ENCODE measurements at regions not wholly inside any gene's neighbourhood (a gene's known extent, or its start where the extent isn't known, plus 50 kb on each side); places are given as distances from the start of the nearest gene placed in this dataset.

DNA sequence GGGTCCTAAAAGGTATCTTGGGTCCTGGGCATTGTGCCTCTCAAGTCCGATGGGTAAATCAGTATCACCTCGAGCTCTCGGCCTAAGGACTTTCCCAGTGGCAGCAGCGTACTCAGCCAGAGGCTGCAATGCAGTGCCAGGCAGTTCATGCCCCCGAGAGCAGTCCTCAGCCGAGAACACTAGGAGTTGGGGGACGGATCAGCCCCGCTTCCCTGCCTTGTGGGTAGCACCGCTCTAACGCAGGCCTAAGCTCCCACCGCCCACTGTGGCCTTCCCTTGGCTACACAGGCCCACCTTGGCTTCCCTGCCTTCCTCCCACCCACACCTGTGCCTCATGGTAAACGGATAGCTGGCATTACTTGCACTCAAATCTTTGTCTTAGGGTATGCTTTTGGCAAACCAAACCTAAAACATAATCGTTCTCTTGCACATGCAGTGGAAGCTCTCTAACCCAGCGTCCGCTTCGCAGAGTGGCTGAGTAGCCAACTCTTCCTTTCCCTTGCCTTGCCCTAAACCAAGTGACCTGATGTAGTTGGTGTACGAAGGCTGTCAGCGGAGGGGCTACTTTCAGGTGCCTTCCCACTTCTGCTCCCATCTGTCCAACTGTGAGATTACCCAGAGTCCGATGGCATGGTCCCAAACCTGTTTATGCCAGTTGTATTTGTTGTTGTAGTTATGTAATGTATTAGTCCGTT is 73.2 kb upstream of the CHST15 start:
- H3K4me3 ChIP-seq, result no peak overlapping the region
- TF ChIP-seq, protein P1, sequence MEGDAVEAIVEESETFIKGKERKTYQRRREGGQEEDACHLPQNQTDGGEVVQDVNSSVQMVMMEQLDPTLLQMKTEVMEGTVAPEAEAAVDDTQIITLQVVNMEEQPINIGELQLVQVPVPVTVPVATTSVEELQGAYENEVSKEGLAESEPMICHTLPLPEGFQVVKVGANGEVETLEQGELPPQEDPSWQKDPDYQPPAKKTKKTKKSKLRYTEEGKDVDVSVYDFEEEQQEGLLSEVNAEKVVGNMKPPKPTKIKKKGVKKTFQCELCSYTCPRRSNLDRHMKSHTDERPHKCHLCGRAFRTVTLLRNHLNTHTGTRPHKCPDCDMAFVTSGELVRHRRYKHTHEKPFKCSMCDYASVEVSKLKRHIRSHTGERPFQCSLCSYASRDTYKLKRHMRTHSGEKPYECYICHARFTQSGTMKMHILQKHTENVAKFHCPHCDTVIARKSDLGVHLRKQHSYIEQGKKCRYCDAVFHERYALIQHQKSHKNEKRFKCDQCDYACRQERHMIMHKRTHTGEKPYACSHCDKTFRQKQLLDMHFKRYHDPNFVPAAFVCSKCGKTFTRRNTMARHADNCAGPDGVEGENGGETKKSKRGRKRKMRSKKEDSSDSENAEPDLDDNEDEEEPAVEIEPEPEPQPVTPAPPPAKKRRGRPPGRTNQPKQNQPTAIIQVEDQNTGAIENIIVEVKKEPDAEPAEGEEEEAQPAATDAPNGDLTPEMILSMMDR (IDR thresholded peaks at IDR 0.05), result no peak
- no peak for DNase-seq
- H3K9me3 ChIP-seq, result no peaks in the 10 kb centered on the region
- H3K27me3 ChIP-seq, result no peaks in the 10 kb centered on the region
- no peak for FAIRE-seq
- no peaks in the 10 kb centered on the region for H3K36me3 ChIP-seq
- WGBS, 2 donors, result 79 to 83% methylated on average over 20 of the region's 20 CpGs
- ATAC-seq, result no peak
- H3K27ac ChIP-seq, result no peak overlapping the region
- intact Hi-C loops (cut with DNase I), result no loop called here
- no peaks in the 10 kb centered on the region for H3K4me1 ChIP-seq

DNA sequence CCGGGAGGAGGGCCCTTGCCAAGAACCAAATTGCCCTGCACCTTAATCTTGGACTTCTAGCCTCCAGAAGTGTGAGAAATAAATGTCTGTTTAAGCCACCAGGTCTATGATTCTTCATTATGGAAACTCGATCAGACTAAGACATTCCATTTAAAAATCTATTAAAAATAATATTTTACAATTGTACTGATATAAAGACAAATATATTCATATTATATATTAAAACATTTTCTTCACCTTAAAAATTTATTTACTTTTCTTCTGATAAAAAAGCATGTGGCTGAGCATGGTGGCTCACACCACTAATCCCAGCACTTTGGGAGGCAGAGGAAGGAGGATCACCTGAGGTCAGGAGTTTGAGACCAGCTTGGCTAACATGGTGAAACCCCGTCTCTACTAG is 72.4 kb upstream of the CHST15 start:
- 75 to 83% methylated on average over 3 of the region's 3 CpGs for whole genome bisulfite sequencing, 2 donors
- TF ChIP-seq, protein P1 (IDR thresholded peaks at IDR 0.05), result no peak
- no peak for FAIRE-seq

GRCh38 chr10:124165311-124165710 is 71.9 kb upstream of the CHST15 start:
- Histone ChIP-seq H3K27me3 (no peaks in the 10 kb centered on the region), H3K4me1 (no peaks in the 10 kb centered on the region), H3K4me3 (no peak overlapping the region), H3K9me3 (no peaks in the 10 kb centered on the region), H3K27ac (no peak overlapping the region), H3K36me3 (no peaks in the 10 kb centered on the region)
- ATAC-seq (no peak), FAIRE-seq (no peak), DNase-seq (no peak)
- 82 to 84% methylated on average over 8 of the region's 8 CpGs for WGBS, 2 donors
- TF ChIP-seq, protein P1 (IDR thresholded peaks at IDR 0.05), result no peak
- intact Hi-C loops (cut with DNase I), result no loop called here

More for the DNA sequence above, 72.4 kb upstream of the CHST15 start:
- ATAC-seq, result no peak
- DNase-seq, result no peak
- Histone ChIP-seq H3K4me1 (no peaks in the 10 kb centered on the region), H3K9me3 (no peaks in the 10 kb centered on the region), H3K4me3 (no peak overlapping the region), H3K27me3 (no peaks in the 10 kb centered on the region), H3K27ac (no peak overlapping the region), H3K36me3 (no peaks in the 10 kb centered on the region)
- intact Hi-C loops (cut with DNase I), result no loop called here

- Histone ChIP-seq H3K4me3 (no peak overlapping the region), H3K36me3 (no peaks in the 10 kb centered on the region), H3K4me1 (no peaks in the 10 kb centered on the region), H3K9me3 (no peaks in the 10 kb centered on the region), H3K27ac (no peak overlapping the region), H3K27me3 (no peaks in the 10 kb centered on the region)
- 47 to 49% methylated on average over 2 of the region's 2 CpGs for WGBS, 2 donors
- intact Hi-C loops (cut with DNase I), result no loop called here
- DNase-seq, result no peak
- no peak for FAIRE-seq
- ATAC-seq, result peak in 1 of 4 donors; percentile 51
- TF ChIP-seq, protein P1 (IDR thresholded peaks at IDR 0.05), result no peak
Observed at GRCh38 chr10:124164264-124164663, 70.9 kb upstream of the CHST15 start.

GRCh38 chr10:124162774-124163354 is 69.5 kb upstream of the CHST15 start:
- Histone ChIP-seq H3K9me3 (no peaks in the 10 kb centered on the region), H3K27me3 (no peaks in the 10 kb centered on the region), H3K36me3 (no peaks in the 10 kb centered on the region), H3K4me3 (no peak overlapping the region), H3K27ac (no peak overlapping the region), H3K4me1 (no peaks in the 10 kb centered on the region)
- WGBS, 2 donors, result 42 to 57% methylated on average over 6 of the region's 6 CpGs
- intact Hi-C loops (cut with DNase I), result no loop called here
- no peak for DNase-seq
- ATAC-seq, result no peak
- TF ChIP-seq, protein P1 (IDR thresholded peaks at IDR 0.05), result no peak
- FAIRE-seq, result no peak
